22Rv1 (cell line): ENCODE measurements at regions not wholly inside any gene's neighbourhood (a gene's known extent, or its start where the extent isn't known, plus 50 kb on each side); places are given as distances from the start of the nearest gene placed in this dataset.

Source experiments
- H3K27ac ChIP-seq: fragments of 450-650 bp; 2 replicates; pipeline ENCODE4 v1.5.1; 2017
- CTCF ChIP-seq: fragments of 450-650 bp; IDR thresholded peaks from 2 replicates; pipeline ENCODE4 v1.5.1; 2017; ENCODE audit warnings: mild to moderate bottlenecking
- ZFX ChIP-seq: fragments of 450-650 bp; IDR thresholded peaks from 2 replicates; pipeline ENCODE4 v1.6.1; 2017; ENCODE audit warnings: antibody characterized with exemption, borderline replicate concordance

GRCh38 chr1:243916160-243916559 lies 66.1 kb upstream of the AKT3 start:
- no peak overlapping the region for H3K27ac ChIP-seq
- no peak for TF ChIP-seq CTCF
- TF ChIP-seq ZFX, result no peak

GRCh38 chr1:243912347-243912746 lies 62.3 kb upstream of the AKT3 start:
- H3K27ac ChIP-seq, result no peak overlapping the region
- TF ChIP-seq CTCF, result no peak
- no peak for TF ChIP-seq ZFX

GRCh38 chr1:243910607-243911006 lies 60.6 kb upstream of the AKT3 start:
- TF ChIP-seq CTCF, result no peak
- no peak for TF ChIP-seq ZFX
- no peak overlapping the region for H3K27ac ChIP-seq

- no peak overlapping the region for H3K27ac ChIP-seq
- TF ChIP-seq ZFX (no peak), CTCF (no peak)
Observed at GRCh38 chr1:243903895-243904294, 53.9 kb upstream of the AKT3 start.

GRCh38 chr1:243903041-243903440 lies 53.0 kb upstream of the AKT3 start:
- TF ChIP-seq ZFX (no peak), CTCF (no peak)
- H3K27ac ChIP-seq, result no peak overlapping the region

- TF ChIP-seq CTCF (no peak), ZFX (no peak)
- no peak overlapping the region for H3K27ac ChIP-seq
Observed at GRCh38 chr1:243902100-243902499, 52.1 kb upstream of the AKT3 start.
